Heart right ventricle (tissue), 16 donors: ENCODE measurements at regions not wholly inside any gene's neighbourhood (a gene's known extent, or its start where the extent isn't known, plus 50 kb on each side); places are given as distances from the start of the nearest gene placed in this dataset.

Experiments
- ATAC-seq, 8 donors: fragments of 200-7000 bp; cut with Tn5 transposase; one replicate each; pipeline ENCODE4 v1.9.1; 2020; ENCODE audit warnings: mild to moderate bottlenecking in 8 of 8, moderate library complexity in 8 of 8, moderate number of reproducible peaks in 1 of 8
- DNase-seq, 2 donors: peaks; one replicate each; pipeline ENCODE4 v3.0.0-alpha.2; 2020
- H3K27ac ChIP-seq, 10 donors: fragments of 200-600 bp; sonication (generic) in 2 of 10; one replicate each; pipeline versions ENCODE4 v1.5.0 to v1.8.0; 2020 to 2022; ENCODE audit warnings: mild to moderate bottlenecking in 3 of 10
- H3K27me3 ChIP-seq, 7 donors: fragments of 200-600 bp; one replicate each; pipeline ENCODE4 v1.8.0; 2021 to 2022; ENCODE audit warnings: mild to moderate bottlenecking in 2 of 7
- H3K36me3 ChIP-seq, 9 donors: fragments of 200-600 bp; sonication (generic) in 1 of 9; one replicate each; pipeline versions ENCODE4 v1.5.0 to v1.8.0; 2020 to 2022; ENCODE audit warnings: mild to moderate bottlenecking in 2 of 9
- H3K4me1 ChIP-seq, 9 donors: fragments of 200-600 bp; sonication (generic) in 1 of 9; one replicate each; pipeline versions ENCODE4 v1.5.0 to v1.8.0; 2020 to 2022; ENCODE audit warnings: mild to moderate bottlenecking in 4 of 9
- H3K4me3 ChIP-seq, 10 donors: fragments of 200-600 bp; sonication (generic) in 2 of 10; one replicate each; pipeline versions ENCODE4 v1.5.0 to v1.8.0; 2020 to 2022; ENCODE audit warnings: mild to moderate bottlenecking in 7 of 10, moderate library complexity in 2 of 10
- H3K9me3 ChIP-seq, 11 donors: fragments of 200-600 bp in 10 of 11; sonication (generic) in 2 of 11; one replicate each; pipeline versions ENCODE4 v1.5.0 to v1.8.0; 2013 to 2022; ENCODE audit warnings: mild to moderate bottlenecking in 2 of 11, control low read depth in 1 of 11, moderate library complexity in 1 of 11
- WGBS, 2 donors: extraction: QIAGEN DNeasy Blood & Tissue Kit; methylation state at CpG; one replicate each; pipeline ENCODE4 v1.1.7; 2013; ENCODE audit warnings: inconsistent platforms in 1 of 2; 5-methylcytosine and 5-hydroxymethylcytosine counted together
- intact Hi-C, 10 donors: fragments of 100-400 bp; cut with DNase I; formaldehyde crosslinking; loops; one replicate each; pipeline versions ENCODE4 v1.11.1 to v1.14.2; 2022
- TF ChIP-seq, protein P1 (sequence below), 9 donors: fragments of 200-600 bp; sonication (generic) in 2 of 9; IDR thresholded peaks; one replicate each; pipeline versions ENCODE4 v1.5.0 to v1.8.0; 2021 to 2022; ENCODE audit warnings: antibody characterized with exemption in 9 of 9, mild to moderate bottlenecking in 5 of 9, moderate library complexity in 1 of 9
- donor health status: Arrhythmogenic right ventricular cardiomyopathy.
- donor health status: ischemic (EF 13 %, LVEDD 7.1; RV severe dilation, severe dysfunction).
- donor health status: healthy with polysubstance abuse.
- donor health status: DM: no; HTN: yes; CAD: no.
- donor health status: DM: no; HTN: no; CAD: no.
- donor health status: ischemic (EF 25% LVEDD 6.9; RV normal size, moderate dysfunction).
- donor health status: ischemic (EF 25% LVEDD 5.7; RV mildly dilated, moderate dysfunction).
- donor health status: healthy.
- donor health status: DM: yes; HTN: yes; CAD: no.
- donor health status: Ischemic cardiomyopathy.
- donor health status: ischemic (EF 35%, LVEDD 5.7; RV mildly dilated, moderate dysfunction).
- donor health status: nonischemic (EF 11% LVEDD 7.7; RV severe dilation, severe dysfunction).
- donor health status: DM: yes; HTN: yes; CAD: no.
- donor health status: PGD.
- donor health status: ischemic (EF 29% LVEDD 5.4; RV normal size, mild dysfunction).
- donor health status: nonischemic (EF 23%, LVEDD 6.1; RV moderate dilation, normal function).

DNA sequence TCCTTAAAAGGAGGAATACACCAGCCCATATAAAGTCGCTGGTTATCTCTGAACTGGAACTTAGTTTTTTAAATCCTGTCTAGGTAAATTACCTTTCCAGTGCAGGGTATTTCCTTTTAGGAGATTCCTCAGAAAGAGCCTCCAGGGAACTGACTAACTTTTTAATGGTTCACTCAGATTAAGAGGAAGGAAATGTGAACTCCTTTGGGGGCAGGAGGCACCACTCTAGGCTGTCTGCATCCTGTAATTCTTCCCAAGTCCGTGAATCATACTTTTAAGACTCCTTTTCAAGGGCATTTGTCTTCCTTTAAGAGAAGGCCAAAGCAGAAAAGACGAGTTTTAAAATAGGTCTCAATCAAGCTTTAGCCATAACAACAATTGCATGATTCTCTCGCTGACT is 871.2 kb upstream of the NR2F2 start:
- no peaks in the 10 kb centered on the region for H3K27me3 ChIP-seq
- intact Hi-C loops, result loop anchor here in 1 of 10 donors (5.0 to 10.0 kb wide), 3 partner anchors 92 to 876 kb away; partner anchors contain the start of gene NR2F2
- TF ChIP-seq, protein P1, sequence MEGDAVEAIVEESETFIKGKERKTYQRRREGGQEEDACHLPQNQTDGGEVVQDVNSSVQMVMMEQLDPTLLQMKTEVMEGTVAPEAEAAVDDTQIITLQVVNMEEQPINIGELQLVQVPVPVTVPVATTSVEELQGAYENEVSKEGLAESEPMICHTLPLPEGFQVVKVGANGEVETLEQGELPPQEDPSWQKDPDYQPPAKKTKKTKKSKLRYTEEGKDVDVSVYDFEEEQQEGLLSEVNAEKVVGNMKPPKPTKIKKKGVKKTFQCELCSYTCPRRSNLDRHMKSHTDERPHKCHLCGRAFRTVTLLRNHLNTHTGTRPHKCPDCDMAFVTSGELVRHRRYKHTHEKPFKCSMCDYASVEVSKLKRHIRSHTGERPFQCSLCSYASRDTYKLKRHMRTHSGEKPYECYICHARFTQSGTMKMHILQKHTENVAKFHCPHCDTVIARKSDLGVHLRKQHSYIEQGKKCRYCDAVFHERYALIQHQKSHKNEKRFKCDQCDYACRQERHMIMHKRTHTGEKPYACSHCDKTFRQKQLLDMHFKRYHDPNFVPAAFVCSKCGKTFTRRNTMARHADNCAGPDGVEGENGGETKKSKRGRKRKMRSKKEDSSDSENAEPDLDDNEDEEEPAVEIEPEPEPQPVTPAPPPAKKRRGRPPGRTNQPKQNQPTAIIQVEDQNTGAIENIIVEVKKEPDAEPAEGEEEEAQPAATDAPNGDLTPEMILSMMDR (IDR thresholded peaks at IDR 0.05), result no peak
- no peaks in the 10 kb centered on the region for H3K9me3 ChIP-seq
- DNase-seq, result no peak
- 41 to 55% methylated on average over 4 of the region's 4 CpGs for WGBS, 2 donors
- peaks cover 0 to 34% (median 18%) of the 10 kb centered on the region in 9 donors for H3K4me1 ChIP-seq
- ATAC-seq, result peak in 7 of 8 donors; percentile 49 to 85 (median 77)
- H3K4me3 ChIP-seq, result no peak overlapping the region
- H3K27ac ChIP-seq, result peak overlapping the region in 9 of 10 donors; percentile 0 to 77 (median 56)
- no peaks in the 10 kb centered on the region for H3K36me3 ChIP-seq

DNA sequence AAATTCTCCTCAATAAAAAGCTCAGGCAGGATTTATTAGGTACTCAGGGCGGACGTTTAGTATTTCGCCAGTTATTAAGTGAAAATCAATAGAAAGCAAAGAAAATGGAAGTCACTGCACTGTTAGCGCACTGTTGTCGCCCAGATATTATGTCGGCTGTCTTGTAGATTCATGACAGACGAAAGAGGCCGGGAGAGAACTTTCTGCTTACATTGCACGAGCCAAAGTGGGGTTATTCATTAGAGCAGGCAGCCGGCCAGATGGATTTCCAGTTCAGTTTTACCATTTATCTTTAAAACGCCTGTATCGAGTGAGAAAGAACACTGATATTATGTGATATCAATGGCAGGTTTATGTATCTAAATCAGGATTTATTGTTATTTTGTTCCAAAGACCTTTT is 866.0 kb upstream of the NR2F2 start:
- TF ChIP-seq, protein P1 (IDR thresholded peaks at IDR 0.05), result no peak
- no peak overlapping the region for H3K4me3 ChIP-seq

DNA sequence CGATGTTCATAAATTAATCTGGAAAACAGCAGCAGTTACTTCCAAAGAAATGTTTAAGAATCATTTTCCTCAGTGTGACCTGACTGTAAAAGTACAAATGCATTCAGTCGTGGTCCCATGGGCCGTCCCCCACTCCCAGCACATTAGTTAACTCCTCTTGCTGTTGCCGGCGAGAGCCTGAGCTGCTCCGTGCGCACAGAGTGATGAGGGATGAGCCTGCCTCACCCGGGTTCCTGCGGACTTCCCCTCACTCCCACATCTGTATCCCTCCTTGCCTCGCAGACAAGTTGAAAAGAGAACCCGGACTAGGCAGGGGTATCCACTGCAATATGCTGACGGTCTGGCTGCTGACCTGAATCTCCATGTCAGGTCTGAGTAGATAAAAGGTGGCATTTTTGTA is 861.7 kb upstream of the NR2F2 start:
- DNase-seq (no peak), ATAC-seq (peak in 1 of 8 donors; percentile 39)
- Histone ChIP-seq H3K4me1 (peaks cover 0 to 28% (median 22%) of the 10 kb centered on the region in 9 donors), H3K4me3 (no peak overlapping the region), H3K9me3 (no peaks in the 10 kb centered on the region), H3K27me3 (no peaks in the 10 kb centered on the region), H3K36me3 (no peaks in the 10 kb centered on the region), H3K27ac (peak overlapping the region in 5 of 10 donors; percentile 2 to 66 (median 40))
- WGBS, 2 donors, result 50 to 58% methylated on average over 12 of the region's 12 CpGs
- TF ChIP-seq, protein P1 (IDR thresholded peaks at IDR 0.05), result no peak
- intact Hi-C loops, result loop anchor here in 1 of 10 donors (10.0 kb wide), 1 partner anchor 204 kb away; no protein-coding TSS in a partner anchor

More for the DNA sequence above, 866.0 kb upstream of the NR2F2 start:
- intact Hi-C loops, result loop anchor here in 1 of 10 donors (10.0 kb wide), 1 partner anchor 200 kb away; no protein-coding TSS in a partner anchor
- DNase-seq, result no peak
- no peaks in the 10 kb centered on the region for H3K9me3 ChIP-seq
- H3K27me3 ChIP-seq, result no peaks in the 10 kb centered on the region
- no peaks in the 10 kb centered on the region for H3K36me3 ChIP-seq
- H3K27ac ChIP-seq, result no peak overlapping the region
- no peak for ATAC-seq
- peaks cover 0 to 14% (median 3%) of the 10 kb centered on the region in 9 donors for H3K4me1 ChIP-seq
- WGBS, 2 donors, result 83 to 86% methylated on average over 12 of the region's 12 CpGs

DNA sequence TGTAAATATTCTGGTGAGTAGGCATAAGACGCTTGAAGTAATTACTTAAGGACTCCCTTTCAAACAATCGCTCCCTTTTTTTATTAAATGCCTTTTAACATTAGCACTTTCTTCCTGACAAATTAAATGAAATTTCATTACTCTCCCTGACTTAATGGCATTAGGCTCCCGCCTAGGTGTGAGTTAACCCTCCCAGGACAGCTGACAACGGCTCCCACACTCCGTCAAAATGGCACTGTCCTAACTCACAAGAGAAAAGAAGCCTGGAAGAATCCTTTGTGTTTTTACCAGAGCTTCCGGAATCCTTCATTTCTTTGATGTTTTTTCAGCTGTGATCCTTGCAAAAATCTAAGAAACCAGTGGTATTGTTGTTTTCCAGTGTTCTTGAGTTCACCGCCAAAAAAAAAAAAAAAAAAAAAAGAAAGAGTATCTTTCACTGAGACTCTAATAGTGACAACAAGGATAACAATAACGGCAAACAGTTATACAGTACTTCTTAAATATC is 861.0 kb upstream of the NR2F2 start:
- no peak for DNase-seq
- ATAC-seq, result peak in 1 of 8 donors; percentile 55
- intact Hi-C loops, result loop anchor here in 1 of 10 donors (10.0 kb wide), 1 partner anchor 205 kb away; no protein-coding TSS in a partner anchor
- peaks cover 0 to 28% (median 22%) of the 10 kb centered on the region in 9 donors for H3K4me1 ChIP-seq
- TF ChIP-seq, protein P1 (IDR thresholded peaks at IDR 0.05), result no peak
- H3K27me3 ChIP-seq, result no peaks in the 10 kb centered on the region
- H3K27ac ChIP-seq, result peak overlapping the region in 6 of 10 donors; percentile 23 to 66 (median 53)
- WGBS, 2 donors, result 67% methylated on average over 8 of the region's 8 CpGs
- H3K36me3 ChIP-seq, result no peaks in the 10 kb centered on the region
- H3K4me3 ChIP-seq, result no peak overlapping the region
- H3K9me3 ChIP-seq, result no peaks in the 10 kb centered on the region
